ENCODE measurements at regions not wholly inside any gene's neighbourhood (a gene's known extent, or its start where the extent isn't known, plus 50 kb on each side); places are given as distances from the start of the nearest gene placed in this dataset.
A peak's percentile ranks its signal among the peaks of the same experiment; 100 is the strongest.
"Not testable (repeated sequence)": the region's sequence is repeated elsewhere in the genome, so short reads cannot be mapped to it uniquely, and the experiment has no call there.

DNA sequence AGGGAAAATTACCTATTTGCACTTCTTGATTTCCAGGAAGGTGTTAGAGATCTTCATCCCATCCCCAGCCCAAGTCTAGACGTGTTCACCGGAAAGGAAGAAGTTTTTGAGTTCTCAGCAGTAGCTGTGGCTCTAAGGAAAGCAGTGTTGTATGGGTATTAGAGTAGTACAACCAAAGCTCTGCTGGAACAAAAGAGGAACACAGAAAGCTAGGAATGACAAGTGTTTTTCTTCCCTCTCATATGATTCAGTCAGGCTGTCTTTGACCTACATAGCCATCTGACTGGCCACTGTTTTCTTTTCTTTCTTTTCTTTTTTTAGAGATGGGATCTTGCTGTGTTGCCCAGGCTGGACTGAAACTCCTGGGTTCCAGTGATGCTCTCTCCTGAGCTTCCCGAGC, 82.7 kb upstream of the SLC39A10 start:
- ATAC-seq, result peak; percentile 49
- no peak for DNase-seq (ENCODE audit: low spot score)
- intact Hi-C loops (cut with DNase I), result no loop called here

DNA sequence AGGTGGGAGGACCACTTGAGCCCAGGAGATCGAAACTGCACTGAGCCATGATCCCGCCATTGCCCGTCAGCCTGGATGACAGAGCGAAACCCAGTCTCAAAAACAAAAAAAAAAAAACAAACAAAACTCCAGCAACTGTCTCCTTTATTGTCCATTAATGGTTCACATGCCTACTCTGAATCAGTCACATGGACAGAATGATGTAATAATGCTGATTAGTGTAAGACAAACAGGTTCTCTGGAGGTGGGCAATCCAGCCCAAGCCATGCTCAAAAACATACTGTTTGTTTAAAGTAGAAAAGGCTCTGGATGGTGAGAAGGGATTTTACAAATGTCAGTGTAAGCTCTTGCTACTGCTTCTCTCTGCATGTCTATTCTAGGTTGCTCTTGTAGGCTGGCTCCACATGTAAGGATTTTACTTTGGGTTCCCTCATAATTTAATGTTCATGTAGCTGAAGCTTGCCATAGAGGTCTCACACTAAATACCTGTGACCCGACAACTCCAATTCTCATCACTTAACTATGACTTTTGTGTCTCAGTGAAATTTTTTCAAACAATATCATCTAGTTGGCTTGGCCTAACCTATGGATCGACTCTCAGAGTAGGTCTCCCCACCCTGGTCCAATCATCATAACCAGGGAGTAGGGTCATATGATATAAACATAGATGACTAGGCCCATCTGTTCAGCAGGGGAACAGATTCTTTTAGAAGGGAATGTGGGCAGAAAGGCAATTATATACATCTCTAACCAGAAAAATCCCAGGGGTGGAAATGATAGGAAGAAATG, 83.9 kb upstream of the SLC39A10 start:
- ATAC-seq (no peak), DNase-seq (ENCODE audit: low spot score) (no peak)
- intact Hi-C loops (cut with DNase I), result no loop called here

DNA sequence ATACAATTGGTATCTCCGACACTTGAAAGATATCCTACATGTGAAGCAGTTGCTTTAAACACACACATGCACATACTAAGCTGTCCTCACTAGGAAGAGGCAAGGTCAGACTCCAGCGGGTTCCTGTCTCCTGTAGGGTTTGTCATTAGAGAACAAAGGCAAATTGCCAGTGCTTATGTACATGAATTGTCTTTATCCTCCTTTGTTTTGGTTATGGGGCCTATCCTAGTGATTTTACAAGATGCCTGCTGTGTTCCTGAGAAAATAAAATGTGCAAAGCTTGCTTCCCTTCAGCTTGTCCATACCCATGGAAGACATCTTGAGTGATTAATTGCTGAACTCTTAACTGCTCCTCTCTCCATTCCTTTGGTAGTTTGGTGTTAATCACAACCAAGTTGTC, 86.7 kb upstream of the SLC39A10 start:
- ATAC-seq, result no peak
- DNase-seq (ENCODE audit: low spot score), result no peak
- intact Hi-C loops (cut with DNase I), result no loop called here

DNA sequence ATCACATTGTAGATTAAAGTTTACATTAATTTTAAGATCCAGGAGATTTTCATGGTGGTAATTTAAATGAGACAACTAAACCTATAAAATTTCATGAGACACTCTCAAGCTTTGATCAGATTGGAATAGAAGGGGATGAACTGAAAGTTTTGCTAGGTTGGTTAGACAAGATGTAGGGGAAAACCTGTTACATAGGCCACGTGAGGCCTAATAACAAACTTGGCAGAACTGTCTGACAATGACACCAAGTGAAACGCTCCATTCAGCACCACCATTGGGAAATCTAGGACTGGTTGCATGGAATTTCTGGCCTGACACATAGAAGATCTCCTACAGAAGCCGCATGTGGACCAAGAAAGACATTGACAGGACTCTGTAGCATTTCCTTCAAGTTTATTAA, 87.8 kb upstream of the SLC39A10 start:
- intact Hi-C loops (cut with DNase I), result no loop called here
- DNase-seq (ENCODE audit: low spot score) (no peak), ATAC-seq (no peak)

DNA sequence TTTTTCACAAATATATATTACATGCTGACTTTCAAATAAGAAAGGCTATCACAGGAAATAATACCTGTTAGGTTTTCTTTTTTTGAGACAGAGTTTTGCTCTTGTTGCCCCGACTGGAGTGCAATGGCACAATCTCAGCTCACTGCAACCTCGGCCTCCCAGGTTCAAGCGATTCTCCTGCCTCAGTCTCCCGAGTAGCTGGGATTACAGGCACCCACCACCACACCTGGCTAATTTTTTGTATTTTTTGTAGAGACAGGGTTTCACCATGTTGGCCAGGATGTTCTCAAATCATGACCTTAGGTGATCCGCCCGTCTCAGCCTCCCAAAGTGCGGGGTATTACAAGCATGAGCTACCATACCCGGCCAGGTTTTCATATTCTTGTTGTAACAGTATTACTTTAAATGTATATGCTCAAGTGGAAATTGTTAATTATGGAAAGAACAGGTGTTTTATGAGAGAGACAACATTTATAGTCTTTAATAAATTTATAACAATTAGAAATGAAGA, 92.3 kb upstream of the SLC39A10 start:
- DNase-seq (ENCODE audit: low spot score); intact Hi-C loops (cut with DNase I); ATAC-seq: not testable (repeated sequence)

DNA sequence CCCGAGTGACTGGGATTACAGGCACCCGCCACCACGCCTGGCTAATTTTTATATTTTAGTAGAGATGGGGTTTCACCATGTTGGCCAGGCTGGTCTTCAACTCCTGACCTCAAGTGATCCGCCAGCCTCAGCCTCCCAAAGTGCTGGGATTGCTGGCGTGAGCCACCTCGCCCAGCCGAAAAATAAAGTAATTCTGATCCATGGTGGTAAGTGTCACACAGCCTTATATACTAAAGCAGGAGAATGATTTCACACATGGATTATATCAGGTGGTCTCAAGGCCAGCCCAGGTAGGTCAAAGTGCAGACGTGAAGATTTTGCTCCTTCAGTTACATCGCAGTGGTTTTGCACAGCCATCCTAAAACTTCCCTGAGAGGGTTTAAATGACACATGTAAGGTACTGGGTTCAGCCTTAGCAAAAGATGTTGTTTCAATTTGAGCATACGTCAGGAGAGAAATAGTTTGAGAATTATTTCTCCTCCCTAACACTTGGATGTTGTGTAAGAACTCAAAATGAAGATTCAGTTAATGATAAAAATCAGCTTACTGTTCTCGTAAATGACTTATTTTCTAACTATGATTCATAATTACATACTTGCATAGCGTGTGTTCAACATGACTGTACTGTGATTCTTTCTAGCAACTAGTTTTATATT, 93.0 kb upstream of the SLC39A10 start:
- DNase-seq (ENCODE audit: low spot score), result no peak
- ATAC-seq, result no peak
- intact Hi-C loops (cut with DNase I), result no loop called here

DNA sequence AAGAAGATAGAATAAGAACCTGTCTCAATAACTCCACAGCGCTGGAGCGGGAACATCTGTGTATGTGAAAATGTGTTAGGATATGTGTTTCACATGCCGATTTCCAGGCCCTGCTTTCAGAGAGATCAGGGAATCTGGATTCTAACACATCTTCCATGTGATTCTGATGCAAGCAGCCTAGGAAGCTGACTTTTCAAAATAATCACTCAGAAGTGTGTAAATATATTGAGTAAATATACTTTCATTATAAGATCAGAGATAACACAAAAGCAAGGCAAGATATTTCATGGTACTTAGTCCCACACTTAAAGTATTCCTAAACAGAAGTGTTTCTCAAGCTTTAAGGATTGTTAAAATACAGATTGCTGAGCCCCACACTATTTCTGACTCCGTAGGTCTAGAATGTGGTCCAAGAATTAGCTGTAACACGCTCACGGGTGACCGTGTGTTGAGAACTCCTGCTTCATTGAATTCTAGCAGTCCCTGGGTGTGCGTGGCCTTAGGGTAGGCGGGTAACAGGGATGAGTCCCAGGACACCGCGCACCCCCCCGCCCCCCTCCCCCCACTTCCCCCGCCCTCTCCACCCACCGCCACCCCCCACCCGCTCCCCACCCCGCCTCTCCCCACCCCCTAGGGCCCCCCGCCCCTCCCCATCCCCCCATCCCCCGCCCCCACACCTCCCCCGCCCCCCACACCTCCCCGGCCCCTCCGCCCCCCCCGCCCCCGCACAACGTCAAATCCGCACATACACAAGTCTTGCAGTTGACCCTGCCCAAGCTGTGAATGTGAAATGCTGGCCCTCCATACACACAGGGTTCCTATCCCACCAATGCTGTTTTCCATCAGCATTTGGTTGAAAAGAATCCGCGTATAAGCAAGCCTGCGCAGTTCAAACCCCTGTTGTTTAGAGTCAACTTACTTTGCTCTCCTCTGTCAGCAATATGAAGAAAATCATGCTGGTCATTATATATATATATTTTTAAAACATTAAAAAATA, 94.2 kb upstream of the SLC39A10 start:
- no peak for DNase-seq (ENCODE audit: low spot score)
- intact Hi-C loops (cut with DNase I), result no loop called here
- ATAC-seq, result no peak

DNA sequence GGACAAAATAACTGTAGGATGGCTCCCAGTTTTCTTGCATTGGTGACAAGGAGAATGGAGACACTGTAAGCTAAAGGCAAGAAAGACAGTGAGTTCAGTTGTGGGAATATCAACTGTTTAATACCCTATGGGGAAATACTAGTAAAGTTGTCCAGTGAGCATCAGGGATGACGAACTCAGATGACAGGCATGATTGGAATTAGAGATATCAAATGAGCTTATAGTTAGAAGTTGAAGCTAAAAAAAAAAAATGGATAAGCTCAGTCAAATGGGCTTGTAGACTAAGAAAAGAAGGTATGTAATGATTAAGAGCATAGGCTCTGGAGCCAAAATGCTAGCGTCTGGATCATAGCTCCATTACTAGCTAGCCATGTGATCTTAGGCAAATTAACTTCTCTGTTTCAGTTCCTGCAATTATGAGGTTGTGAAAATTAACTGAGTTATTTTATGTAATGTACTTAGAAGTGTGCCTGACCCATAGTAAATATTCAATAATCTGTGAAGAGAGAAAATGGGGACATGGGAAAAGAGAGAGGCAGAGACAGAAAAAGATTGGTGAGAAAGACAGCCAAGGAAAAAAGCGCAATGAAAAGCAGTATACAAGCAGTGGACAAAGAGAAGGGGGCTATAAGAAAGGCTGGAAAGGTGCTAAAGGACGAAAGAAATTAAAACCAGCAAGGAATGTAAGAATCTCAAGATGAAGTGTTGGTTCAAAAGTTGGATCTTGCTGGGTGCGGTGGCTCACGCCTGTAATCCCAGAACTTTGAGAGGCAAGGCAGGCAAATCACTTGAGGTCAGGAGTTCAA, 95.7 kb upstream of the SLC39A10 start:
- intact Hi-C loops (cut with DNase I), result no loop called here
- no peak for ATAC-seq
- no peak for DNase-seq (ENCODE audit: low spot score)

DNA sequence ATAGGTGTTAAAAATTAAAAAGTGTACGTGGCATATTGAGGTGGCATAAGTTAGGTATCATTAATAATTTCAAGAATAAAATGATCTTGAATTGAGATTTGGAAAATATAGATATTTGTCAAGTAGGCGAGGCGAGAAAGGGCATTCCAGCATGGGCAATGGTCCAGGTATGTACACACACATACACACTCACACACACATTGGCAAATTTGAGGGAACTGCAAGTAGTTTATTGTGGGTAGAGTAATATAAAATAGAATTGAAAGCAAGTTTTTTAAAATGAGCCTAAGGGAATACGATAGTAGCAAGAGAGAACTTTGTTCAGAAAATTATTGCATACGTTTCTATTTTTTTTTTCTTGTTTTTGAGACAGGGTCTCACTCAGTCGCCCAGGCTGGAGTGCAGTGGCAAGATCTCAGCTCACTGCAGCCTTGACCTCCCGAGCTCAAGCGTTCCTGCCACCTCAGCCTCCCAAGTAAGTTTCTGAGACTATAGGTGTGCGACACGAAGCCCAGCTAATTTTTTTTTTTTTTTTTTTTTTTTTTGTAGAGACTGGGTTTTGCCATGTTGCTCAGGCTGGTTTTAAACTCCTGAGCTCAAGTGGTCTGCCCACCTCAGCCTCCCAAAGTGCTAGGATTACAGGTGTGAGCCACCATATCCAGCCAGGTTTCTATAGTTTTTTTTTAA, 96.7 kb upstream of the SLC39A10 start:
- intact Hi-C loops (cut with DNase I), result no loop called here
- ATAC-seq, result no peak
- no peak for DNase-seq (ENCODE audit: low spot score)

DNA sequence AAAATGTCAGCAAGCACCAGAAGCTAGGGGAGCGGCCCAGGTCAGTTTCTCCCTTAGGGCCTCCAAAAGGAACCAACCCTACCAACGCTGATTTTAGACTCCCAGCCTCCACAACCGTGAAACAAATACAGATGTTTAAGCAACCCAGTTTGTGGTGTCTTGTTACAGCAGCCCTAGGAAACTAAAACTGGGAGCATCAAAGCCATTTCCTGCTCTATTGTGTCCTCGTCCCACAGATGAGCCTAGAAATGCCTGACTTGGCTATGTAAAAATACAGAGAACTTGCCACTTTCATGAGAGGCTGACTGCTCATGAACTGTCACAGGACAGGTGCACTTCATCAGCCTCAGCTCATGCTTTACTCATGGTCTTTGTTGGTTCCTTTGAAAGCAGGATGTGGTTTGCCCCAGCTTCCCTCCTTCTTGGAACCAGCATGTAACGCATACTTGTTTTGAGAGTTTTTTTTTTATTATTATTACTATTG, 97.6 kb upstream of the SLC39A10 start:
- ATAC-seq (peak; percentile 41), DNase-seq (ENCODE audit: low spot score) (no peak)
- intact Hi-C loops (cut with DNase I), result no loop called here

DNA sequence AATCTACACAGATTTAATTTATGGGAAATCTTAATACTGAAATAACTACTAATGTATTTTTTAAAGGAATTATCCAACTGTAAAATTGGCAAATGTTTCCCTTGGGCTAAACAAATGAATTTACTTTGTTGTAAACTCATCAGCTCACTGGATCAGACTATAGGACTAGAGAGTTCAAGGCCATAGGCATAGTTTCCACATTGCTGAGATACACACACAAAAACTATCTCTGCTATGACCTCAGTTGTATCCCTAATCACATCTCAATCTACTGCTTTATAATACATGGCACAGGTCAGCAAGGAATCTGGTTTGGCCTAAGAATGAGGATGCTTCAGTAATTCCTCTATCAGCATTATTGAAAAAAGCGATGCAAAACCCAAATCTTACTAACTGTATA, 101.1 kb upstream of the SLC39A10 start:
- DNase-seq (ENCODE audit: low spot score) (no peak), ATAC-seq (no peak)
- intact Hi-C loops (cut with DNase I), result no loop called here

DNA sequence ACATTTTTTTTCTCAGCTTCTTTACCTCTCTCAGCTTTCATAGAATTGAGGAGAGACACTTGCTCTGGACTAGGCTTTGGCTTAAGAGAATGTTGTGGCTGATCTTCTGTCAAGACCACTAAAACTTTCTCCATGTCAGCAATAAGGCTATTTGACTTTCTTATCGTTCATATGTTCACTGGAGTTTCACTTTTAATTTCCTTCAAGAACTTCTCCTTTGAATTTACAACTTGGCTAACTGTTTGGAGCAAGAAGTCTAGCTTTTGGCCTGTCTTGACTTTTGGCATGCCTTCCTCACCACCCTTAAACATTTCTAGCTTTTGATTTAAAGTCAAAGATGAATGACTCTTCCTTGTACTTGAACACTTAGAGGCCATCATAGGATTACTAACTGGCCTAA, 104.4 kb upstream of the SLC39A10 start:
- intact Hi-C loops (cut with DNase I), result no loop called here
- ATAC-seq (no peak), DNase-seq (ENCODE audit: low spot score) (no peak)

DNA sequence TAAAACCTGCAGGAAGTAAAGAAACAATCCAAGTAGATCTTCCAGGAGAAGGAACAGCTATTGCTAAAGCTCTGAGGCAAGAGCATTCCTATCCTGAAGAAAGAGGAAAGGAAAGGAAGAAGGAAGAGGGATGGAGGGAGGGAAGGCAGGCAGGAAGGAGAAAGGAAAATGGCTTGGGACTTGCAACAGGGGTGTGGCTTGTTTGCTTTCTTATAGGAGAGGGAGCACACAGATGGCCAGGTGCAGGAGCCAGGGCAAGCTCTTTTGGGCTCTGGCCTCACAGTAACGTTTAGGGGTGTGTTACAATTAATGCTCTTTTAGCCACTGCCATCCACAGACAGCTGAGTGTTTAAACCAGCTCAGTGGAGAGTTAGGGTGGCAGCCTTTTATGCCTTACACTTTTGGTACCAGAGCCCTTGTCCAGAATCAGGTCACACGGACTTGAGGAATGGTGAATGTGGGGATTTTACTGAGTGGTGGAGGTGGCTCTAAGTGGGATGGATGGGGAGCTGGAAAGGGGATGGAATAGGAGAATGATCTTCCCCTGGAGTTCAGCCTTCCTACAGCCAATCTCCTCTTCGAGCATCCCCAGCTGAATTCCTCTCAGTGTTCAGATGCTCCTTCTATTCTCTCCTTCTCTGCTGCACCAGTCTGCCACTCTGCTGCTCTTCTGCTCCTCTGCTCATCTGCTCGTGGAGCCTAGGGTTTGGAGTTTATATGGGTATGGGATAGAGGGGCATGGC, 108.7 kb upstream of the SLC39A10 start:
- ATAC-seq (no peak), DNase-seq (ENCODE audit: low spot score) (no peak)
- intact Hi-C loops (cut with DNase I), result no loop called here

DNA sequence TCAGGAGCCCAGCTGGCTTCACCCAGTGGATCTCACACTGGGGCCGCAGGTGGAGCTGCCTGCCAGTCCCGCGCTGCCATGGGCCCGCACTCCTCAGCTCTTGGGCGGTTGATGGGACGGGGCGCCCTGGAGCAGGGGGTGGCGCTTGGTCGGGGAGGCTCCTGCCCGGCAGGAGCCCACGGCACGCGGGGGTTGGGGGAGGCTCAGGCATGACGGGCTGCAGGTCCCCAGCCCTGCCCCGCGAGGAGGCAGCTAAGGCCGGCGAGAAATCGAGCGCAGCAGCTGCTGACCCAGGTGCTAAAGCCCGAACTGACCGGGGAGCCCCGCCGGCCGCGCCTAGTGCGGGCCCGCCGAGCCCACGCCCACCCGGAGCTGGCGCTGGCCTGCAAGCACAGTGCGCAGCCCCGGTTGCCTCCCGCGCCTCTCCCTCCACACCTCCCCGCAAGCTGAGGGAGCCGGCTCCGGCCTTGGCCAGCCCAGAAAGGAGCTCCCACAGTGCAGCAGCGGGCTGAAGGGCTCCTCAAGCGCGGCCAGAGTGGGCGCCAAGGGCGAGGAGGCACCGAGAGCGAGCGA, 109.7 kb upstream of the SLC39A10 start:
- intact Hi-C loops (cut with DNase I); ATAC-seq; DNase-seq (ENCODE audit: low spot score): not testable (repeated sequence)

DNA sequence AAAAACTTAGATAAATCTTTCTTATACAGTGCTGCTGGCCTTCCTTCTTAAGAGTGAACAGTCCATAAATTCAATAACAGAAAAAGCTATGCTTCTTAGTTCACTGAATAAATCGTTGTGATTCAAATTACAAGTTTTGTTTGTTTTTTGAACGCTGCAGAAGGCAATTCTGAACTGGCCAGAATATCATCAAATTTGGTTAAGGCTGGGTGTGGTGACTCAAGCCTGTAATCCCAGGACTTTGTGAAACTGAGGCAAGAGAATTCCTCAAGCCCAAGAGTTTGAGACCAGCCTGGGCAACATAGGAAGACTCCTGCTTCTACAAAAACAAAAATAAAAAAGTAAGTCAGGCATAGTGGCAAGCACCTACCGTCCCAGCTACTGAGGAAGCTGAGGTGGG, 111.2 kb upstream of the SLC39A10 start:
- intact Hi-C loops (cut with DNase I), result no loop called here
- DNase-seq (ENCODE audit: low spot score) (no peak), ATAC-seq (no peak)

DNA sequence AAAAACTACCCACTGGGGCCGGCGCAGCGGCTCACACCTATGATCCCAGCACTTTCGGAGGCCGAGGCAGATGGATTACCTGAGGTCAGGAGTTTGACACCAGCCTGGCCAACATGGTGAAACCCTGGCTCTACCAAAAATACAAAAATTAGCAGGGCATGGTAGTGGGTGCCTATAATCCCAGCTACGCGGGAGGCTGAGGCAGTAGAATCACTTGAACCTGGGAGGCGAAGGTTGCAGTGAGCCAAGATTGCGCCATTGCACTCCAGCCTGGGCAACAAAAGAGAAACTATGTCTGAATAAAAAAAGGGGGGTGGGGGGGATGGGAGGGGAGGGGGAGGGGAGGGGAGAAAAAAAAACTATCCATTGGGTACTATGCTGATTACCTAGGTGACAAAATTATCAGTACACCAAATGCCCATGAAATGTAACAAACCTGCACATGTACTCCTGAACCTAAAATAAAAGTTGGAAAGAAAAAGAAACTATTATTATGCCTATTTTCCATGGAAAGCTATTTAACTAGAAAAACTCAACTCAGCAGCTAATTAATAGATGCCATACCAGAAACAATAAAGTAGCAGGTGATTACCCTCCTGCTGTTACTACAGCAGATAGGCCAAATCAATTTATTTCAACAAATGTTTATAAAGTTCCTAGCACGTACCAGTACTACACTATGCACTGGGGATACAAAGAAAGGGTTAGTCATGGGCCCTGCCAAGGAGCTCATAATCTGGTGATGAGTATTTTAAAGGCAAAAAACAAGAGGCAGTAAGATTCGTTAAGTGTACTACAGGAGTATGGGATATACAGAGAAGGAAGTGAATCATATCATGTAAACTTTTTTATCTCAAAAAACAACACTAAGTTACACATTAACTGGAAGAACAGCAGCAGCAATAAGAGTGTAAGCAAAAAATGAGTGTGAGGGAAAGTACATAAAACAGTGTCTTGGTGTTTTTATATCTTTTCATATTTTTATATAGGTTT, 112.8 kb upstream of the SLC39A10 start:
- ATAC-seq (no peak), DNase-seq (ENCODE audit: low spot score) (no peak)
- intact Hi-C loops (cut with DNase I), result no loop called here
